ENCODE measurements at regions not wholly inside any gene's neighbourhood (a gene's known extent, or its start where the extent isn't known, plus 50 kb on each side); places are given as distances from the start of the nearest gene placed in this dataset.

DNA sequence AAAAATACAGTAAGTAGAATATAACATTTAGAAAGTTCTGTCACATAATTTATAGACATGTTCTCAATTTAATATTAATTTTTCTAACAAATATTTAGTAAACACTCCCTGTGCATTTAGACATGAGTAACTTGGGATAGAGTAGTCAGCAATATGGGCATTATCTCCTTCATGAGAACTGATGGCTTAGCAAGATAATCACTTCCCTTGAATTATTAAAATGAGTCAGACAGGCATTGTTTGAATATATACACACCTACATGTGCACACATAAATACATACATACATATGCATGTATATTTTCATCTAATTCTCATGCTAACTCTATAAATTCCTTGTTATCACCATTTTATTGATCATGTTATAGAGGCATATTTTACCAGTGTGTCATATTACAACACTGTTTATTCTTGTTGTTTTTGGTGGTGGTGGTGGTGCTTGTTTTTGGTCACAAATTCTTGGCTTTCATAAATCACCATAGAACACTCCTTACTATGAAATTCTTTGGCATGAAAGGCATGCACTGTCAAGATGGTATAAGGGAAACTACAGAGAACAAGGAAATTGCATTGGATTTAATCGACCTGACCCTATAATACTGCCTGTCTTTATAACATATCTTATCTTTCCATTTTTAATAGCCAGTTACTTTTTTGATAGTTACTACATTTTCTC, 434.5 kb upstream of the MANEA start:
- 27 to 75% methylated on average over 1 of the region's 1 CpG for WGBS, 2 donors
- DNase-seq = no peak
- Histone ChIP-seq H3K27ac (no peak overlapping the region), H3K4me1 (no peaks in the 10 kb centered on the region), H3K4me3 (no peak overlapping the region), H3K27me3 (no peaks in the 10 kb centered on the region), H3K36me3 (no peaks in the 10 kb centered on the region), H3K9me3 (no peaks in the 10 kb centered on the region)
- TF ChIP-seq POLR2A (IDR thresholded peaks at IDR 0.05) (no peak), EP300 (IDR thresholded peaks at IDR 0.05) (no peak), POLR2AphosphoS5 (IDR thresholded peaks at IDR 0.05) (no peak), CTCF (IDR thresholded peaks at IDR 0.05) (no peak)
- intact Hi-C loops (cut with DNase I) = no loop called here

DNA sequence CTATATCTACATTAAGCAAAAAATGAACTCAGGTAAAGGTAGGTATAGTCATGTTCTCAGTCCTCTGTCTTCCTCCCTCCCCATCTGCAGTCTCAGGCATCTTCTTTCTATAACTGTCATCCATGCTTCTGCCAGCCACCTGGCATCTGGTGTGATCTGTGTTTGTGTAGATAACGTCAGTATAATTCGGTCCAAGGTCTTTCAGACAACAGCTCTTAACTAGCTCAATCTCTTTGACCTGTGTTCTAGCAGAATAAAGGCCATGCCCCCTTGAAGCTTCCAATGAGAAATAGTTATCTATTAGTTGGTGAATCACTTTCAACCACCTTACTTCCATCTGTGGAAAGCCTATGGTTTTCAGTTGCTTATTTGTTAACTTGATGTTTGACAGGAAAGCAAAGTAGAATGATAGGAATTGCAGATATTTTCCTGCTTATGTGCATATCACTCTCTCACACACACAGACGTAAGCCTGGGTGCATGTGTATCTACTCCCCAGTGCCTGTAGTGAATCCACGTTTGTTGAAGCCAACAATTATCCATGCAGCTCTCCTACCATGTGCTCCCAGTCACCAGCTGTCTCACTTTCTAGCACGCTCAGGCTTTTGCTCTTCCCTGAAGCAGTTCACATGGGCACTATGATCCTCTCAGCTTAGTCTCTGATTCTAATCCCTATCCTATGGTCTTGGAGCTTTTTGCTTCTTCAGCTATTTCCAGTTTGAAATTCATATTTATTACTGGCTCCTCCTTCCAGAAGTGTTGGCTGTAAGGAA, 433.7 kb upstream of the MANEA start:
- intact Hi-C loops (cut with DNase I) = no loop called here
- Histone ChIP-seq H3K4me3 (no peak overlapping the region), H3K36me3 (no peaks in the 10 kb centered on the region), H3K9me3 (no peaks in the 10 kb centered on the region), H3K27me3 (no peaks in the 10 kb centered on the region), H3K4me1 (no peaks in the 10 kb centered on the region), H3K27ac (no peak overlapping the region)
- WGBS, 2 donors = 42 to 61% methylated on average over 5 of the region's 5 CpGs
- no peak for TF ChIP-seq POLR2AphosphoS5 (IDR thresholded peaks at IDR 0.05)
- TF ChIP-seq CTCF (IDR thresholded peaks at IDR 0.05) = no peak
- no peak for TF ChIP-seq POLR2A (IDR thresholded peaks at IDR 0.05)
- TF ChIP-seq EP300 (IDR thresholded peaks at IDR 0.05) = no peak
- DNase-seq = no peak

- WGBS, 2 donors = 31 to 44% methylated on average over 1 of the region's 1 CpG
- intact Hi-C loops (cut with DNase I) = no loop called here
- Histone ChIP-seq H3K4me1 (no peaks in the 10 kb centered on the region), H3K4me3 (no peak overlapping the region), H3K27ac (no peak overlapping the region), H3K27me3 (no peaks in the 10 kb centered on the region), H3K36me3 (no peaks in the 10 kb centered on the region), H3K9me3 (no peaks in the 10 kb centered on the region)
- TF ChIP-seq EP300 (IDR thresholded peaks at IDR 0.05) (no peak), POLR2AphosphoS5 (IDR thresholded peaks at IDR 0.05) (no peak), CTCF (IDR thresholded peaks at IDR 0.05) (no peak), POLR2A (IDR thresholded peaks at IDR 0.05) (no peak)
- no peak for DNase-seq
Measured at GRCh38 chr6:95145457-95145856, 431.9 kb upstream of the MANEA start.

DNA sequence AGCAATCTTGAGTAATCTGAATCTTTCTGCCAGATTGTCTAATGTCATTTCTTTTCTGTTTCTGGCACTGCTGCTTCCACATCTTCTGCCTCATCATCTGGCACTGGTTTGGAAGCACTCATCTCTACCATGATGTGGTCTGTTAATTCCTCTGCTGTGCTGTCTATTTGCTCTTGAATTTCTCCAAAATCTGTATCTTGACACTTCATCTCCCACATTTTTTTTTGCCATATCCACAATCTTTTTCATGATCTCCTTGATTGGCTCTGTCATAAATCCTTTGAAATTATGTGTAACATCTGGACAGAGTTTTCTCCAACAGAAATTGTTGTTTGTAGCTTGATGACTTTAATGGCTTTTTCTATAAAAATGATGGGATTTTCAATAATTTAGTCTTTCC, 417.8 kb upstream of the MANEA start:
- Histone ChIP-seq H3K27me3 (no peaks in the 10 kb centered on the region), H3K4me3 (no peak overlapping the region), H3K36me3 (no peaks in the 10 kb centered on the region), H3K4me1 (no peaks in the 10 kb centered on the region), H3K9me3 (no peaks in the 10 kb centered on the region), H3K27ac (no peak overlapping the region)
- intact Hi-C loops (cut with DNase I) = no loop called here
- no peak for DNase-seq
- TF ChIP-seq POLR2A (IDR thresholded peaks at IDR 0.05) = no peak
- no peak for TF ChIP-seq POLR2AphosphoS5 (IDR thresholded peaks at IDR 0.05)
- no peak for TF ChIP-seq CTCF (IDR thresholded peaks at IDR 0.05)
- no peak for TF ChIP-seq EP300 (IDR thresholded peaks at IDR 0.05)
